ENCODE measurements at regions not wholly inside any gene's neighbourhood (a gene's known extent, or its start where the extent isn't known, plus 50 kb on each side); places are given as distances from the start of the nearest gene placed in this dataset.

GRCh38 chr2:173441222-173441621 lies 86.5 kb downstream of the CDCA7 start:
- no peak overlapping the region for H3K4me3 ChIP-seq
- no peaks in the 10 kb centered on the region for H3K36me3 ChIP-seq
- H3K9me3 ChIP-seq = no peaks in the 10 kb centered on the region
- H3K4me1 ChIP-seq = no peaks in the 10 kb centered on the region
- peaks cover 0 to 9% (median 0%) of the 10 kb centered on the region in 7 donors for H3K27me3 ChIP-seq (replicated peaks in 1 of 7)
- DNase-seq = no peak
- no peak overlapping the region for H3K27ac ChIP-seq
- intact Hi-C loops (cut with DNase I; ENCODE audit: low total_unique reads) = no loop called here
- TF ChIP-seq, protein P1, sequence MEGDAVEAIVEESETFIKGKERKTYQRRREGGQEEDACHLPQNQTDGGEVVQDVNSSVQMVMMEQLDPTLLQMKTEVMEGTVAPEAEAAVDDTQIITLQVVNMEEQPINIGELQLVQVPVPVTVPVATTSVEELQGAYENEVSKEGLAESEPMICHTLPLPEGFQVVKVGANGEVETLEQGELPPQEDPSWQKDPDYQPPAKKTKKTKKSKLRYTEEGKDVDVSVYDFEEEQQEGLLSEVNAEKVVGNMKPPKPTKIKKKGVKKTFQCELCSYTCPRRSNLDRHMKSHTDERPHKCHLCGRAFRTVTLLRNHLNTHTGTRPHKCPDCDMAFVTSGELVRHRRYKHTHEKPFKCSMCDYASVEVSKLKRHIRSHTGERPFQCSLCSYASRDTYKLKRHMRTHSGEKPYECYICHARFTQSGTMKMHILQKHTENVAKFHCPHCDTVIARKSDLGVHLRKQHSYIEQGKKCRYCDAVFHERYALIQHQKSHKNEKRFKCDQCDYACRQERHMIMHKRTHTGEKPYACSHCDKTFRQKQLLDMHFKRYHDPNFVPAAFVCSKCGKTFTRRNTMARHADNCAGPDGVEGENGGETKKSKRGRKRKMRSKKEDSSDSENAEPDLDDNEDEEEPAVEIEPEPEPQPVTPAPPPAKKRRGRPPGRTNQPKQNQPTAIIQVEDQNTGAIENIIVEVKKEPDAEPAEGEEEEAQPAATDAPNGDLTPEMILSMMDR (IDR thresholded peaks at IDR 0.05 in 8 of 11, conservative IDR thresholded peaks at IDR 0.05 in 3 of 11) = no peak
- no peak for TF ChIP-seq POLR2A (IDR thresholded peaks at IDR 0.05)
- TF ChIP-seq POLR2AphosphoS5 (IDR thresholded peaks at IDR 0.05) = no peak

- Histone ChIP-seq H3K9me3 (no peaks in the 10 kb centered on the region), H3K27me3 (replicated peaks in 1 of 7) (peaks cover 0 to 9% (median 0%) of the 10 kb centered on the region in 7 donors), H3K36me3 (no peaks in the 10 kb centered on the region), H3K4me1 (no peaks in the 10 kb centered on the region), H3K4me3 (no peak overlapping the region), H3K27ac (no peak overlapping the region)
- intact Hi-C loops (cut with DNase I; ENCODE audit: low total_unique reads) = no loop called here
- DNase-seq = no peak
- WGBS, 5 donors = 88 to 99% (median 95%) methylated on average over 2 of the region's 2 CpGs
- TF ChIP-seq, protein P1 (IDR thresholded peaks at IDR 0.05 in 8 of 11, conservative IDR thresholded peaks at IDR 0.05 in 3 of 11) = no peak
- TF ChIP-seq POLR2A (IDR thresholded peaks at IDR 0.05) = no peak
- no peak for TF ChIP-seq POLR2AphosphoS5 (IDR thresholded peaks at IDR 0.05)
Observed at GRCh38 chr2:173442542-173442941, 87.9 kb downstream of the CDCA7 start.

DNA sequence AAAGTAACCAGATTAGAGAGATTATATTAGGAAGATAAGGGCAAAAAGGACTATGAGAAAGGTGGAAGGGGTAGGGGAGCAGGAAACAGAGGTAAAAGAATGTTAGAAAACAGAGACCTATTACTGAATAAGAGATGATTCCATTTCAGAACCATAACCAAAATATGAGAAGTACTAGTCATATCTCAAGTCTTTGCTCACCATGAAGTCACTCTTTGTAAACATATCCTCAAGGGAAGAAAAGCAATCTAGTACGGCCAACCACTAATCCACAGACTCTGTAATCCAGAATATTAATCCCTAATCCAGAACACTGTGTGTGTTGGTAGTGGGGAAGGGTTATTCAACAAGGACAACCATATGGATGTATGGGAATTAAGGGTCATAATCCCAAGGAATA lies 92.0 kb downstream of the CDCA7 start:
- no peak for DNase-seq
- intact Hi-C loops (cut with DNase I; ENCODE audit: low total_unique reads) = no loop called here
- TF ChIP-seq, protein P1 (IDR thresholded peaks at IDR 0.05 in 8 of 11, conservative IDR thresholded peaks at IDR 0.05 in 3 of 11) = no peak
- no peak for TF ChIP-seq POLR2AphosphoS5 (IDR thresholded peaks at IDR 0.05)
- no peak for TF ChIP-seq POLR2A (IDR thresholded peaks at IDR 0.05)
- H3K4me3 ChIP-seq = no peak overlapping the region
- no peaks in the 10 kb centered on the region for H3K36me3 ChIP-seq
- H3K9me3 ChIP-seq = peaks cover 0 to 8% (median 0%) of the 10 kb centered on the region in 8 donors
- WGBS, 5 donors = 76 to 89% (median 81%) methylated on average over 1 of the region's 1 CpG
- peaks cover 0 to 9% (median 0%) of the 10 kb centered on the region in 7 donors for H3K27me3 ChIP-seq (replicated peaks in 1 of 7)
- H3K27ac ChIP-seq = no peak overlapping the region
- H3K4me1 ChIP-seq = no peaks in the 10 kb centered on the region

- Histone ChIP-seq H3K27ac (no peak overlapping the region), H3K27me3 (replicated peaks in 1 of 7) (peaks cover 0 to 27% (median 0%) of the 10 kb centered on the region in 7 donors), H3K4me3 (peak overlapping the region in 2 of 8 donors; percentile 25 to 53), H3K36me3 (no peaks in the 10 kb centered on the region), H3K4me1 (no peaks in the 10 kb centered on the region), H3K9me3 (peaks cover 0 to 8% (median 0%) of the 10 kb centered on the region in 8 donors)
- DNase-seq = peak; percentile 84
- WGBS, 5 donors = 34 to 57% (median 49%) methylated on average over 16 to 17 of the region's 17 CpGs
- intact Hi-C loops (cut with DNase I; ENCODE audit: low total_unique reads) = no loop called here
- TF ChIP-seq, protein P1 (IDR thresholded peaks at IDR 0.05 in 8 of 11, conservative IDR thresholded peaks at IDR 0.05 in 3 of 11) = peak in 8 of 11 experiments; percentile 25 to 61 (median 40)
- peak in 1 of 3 donors; percentile 20 for TF ChIP-seq POLR2AphosphoS5 (IDR thresholded peaks at IDR 0.05)
- TF ChIP-seq POLR2A (IDR thresholded peaks at IDR 0.05) = no peak
Observed at GRCh38 chr2:173448938-173449471, 94.3 kb downstream of the CDCA7 start.
